GM23338 (cell line): ENCODE measurements at regions not wholly inside any gene's neighbourhood (a gene's known extent, or its start where the extent isn't known, plus 50 kb on each side); places are given as distances from the start of the nearest gene placed in this dataset.

Experiments
- ATAC-seq: fragments of 200-7000 bp; cut with Tn5 transposase; 3 replicates; pipeline ENCODE4 v1.9.1; 2020
- DNase-seq: peaks from one replicate; pipeline ENCODE4 v3.0.0-alpha.2; 2015; ENCODE audit warnings: low spot score
- H2AFZ ChIP-seq: fragments of 200-600 bp; sonication (generic); 2 replicates; pipeline ENCODE4 v1.8.0; 2016; ENCODE audit warnings: antibody characterized with exemption, mild to moderate bottlenecking, moderate library complexity
- H3F3A ChIP-seq: fragments of 200-600 bp; sonication (generic); replicated peaks from 2 replicates; pipeline ENCODE4 v1.8.0; 2017; ENCODE audit warnings: antibody characterized with exemption, mixed run types, low read depth
- H3K27ac ChIP-seq: fragments of 200-600 bp; sonication (generic); 2 replicates; pipeline ENCODE4 v1.6.1; 2016; ENCODE audit warnings: low read depth
- H3K27me3 ChIP-seq: fragments of 200-600 bp; sonication (generic); 2 replicates; pipeline ENCODE4 v1.8.0; 2016; ENCODE audit warnings: mild to moderate bottlenecking, mixed run types, moderate library complexity; ENCODE audit not compliant: insufficient read depth
- H3K36me3 ChIP-seq: fragments of 200-600 bp; sonication (generic); 2 replicates; pipeline ENCODE4 v1.8.0; 2016; ENCODE audit warnings: mild to moderate bottlenecking; ENCODE audit not compliant: insufficient read depth
- H3K4me1 ChIP-seq: fragments of 200-600 bp; sonication (generic); 2 replicates; pipeline ENCODE4 v1.8.0; 2016; ENCODE audit warnings: mild to moderate bottlenecking, moderate library complexity; ENCODE audit not compliant: insufficient read depth
- H3K4me2 ChIP-seq: fragments of 200-600 bp; sonication (generic); 2 replicates; pipeline ENCODE4 v1.7.1; 2017; ENCODE audit warnings: mixed run types
- H3K4me3 ChIP-seq: fragments of 200-600 bp; sonication (generic); 2 replicates; pipeline ENCODE4 v1.6.1; 2016; ENCODE audit warnings: mixed run types
- H3K79me2 ChIP-seq: fragments of 200-600 bp; sonication (generic); replicated peaks from 2 replicates; pipeline ENCODE4 v1.8.0; 2017; ENCODE audit warnings: mild to moderate bottlenecking; ENCODE audit not compliant: insufficient read depth
- H3K9me2 ChIP-seq: fragments of 200-600 bp; sonication (generic); 2 replicates; pipeline ENCODE4 v1.8.0; 2017; ENCODE audit not compliant: insufficient read depth
- H4K20me1 ChIP-seq: fragments of 200-600 bp; sonication (generic); replicated peaks from 2 replicates; pipeline ENCODE4 v1.8.0; 2017; ENCODE audit warnings: mild to moderate bottlenecking; ENCODE audit not compliant: insufficient read depth
- H3K27ac Mint-ChIP-seq: 2 replicates; pipeline ENCODE4 v1.8.0; 2020; ENCODE audit warnings: inconsistent platforms, mild to moderate bottlenecking, moderate library complexity, mixed read lengths
- H3K27me3 Mint-ChIP-seq: 3 replicates; pipeline ENCODE4 v1.8.0; 2022; ENCODE audit warnings: low read depth, mild to moderate bottlenecking, moderate library complexity, mixed read lengths, inconsistent platforms; ENCODE audit not compliant: insufficient read depth, poor library complexity
- H3K36me3 Mint-ChIP-seq: 3 replicates; pipeline ENCODE4 v1.8.0; 2021; ENCODE audit warnings: low read depth, mild to moderate bottlenecking, inconsistent platforms, moderate library complexity, mixed read lengths
- H3K4me1 Mint-ChIP-seq: 3 replicates; pipeline ENCODE4 v1.8.0; 2020; ENCODE audit warnings: mild to moderate bottlenecking, inconsistent platforms, mixed read lengths
- H3K4me3 Mint-ChIP-seq: 3 replicates; pipeline ENCODE4 v1.8.0; 2021; ENCODE audit warnings: moderate library complexity, mild to moderate bottlenecking, inconsistent platforms, mixed read lengths
- H3K9me3 Mint-ChIP-seq: 3 replicates; pipeline ENCODE4 v1.8.0; 2020; ENCODE audit warnings: moderate library complexity, mild to moderate bottlenecking, inconsistent platforms, mixed read lengths
- CREB1 ChIP-seq: fragments of 250-450 bp; sonication (Bioruptor Pico); IDR thresholded peaks from 2 replicates; pipeline ENCODE4 v1.5.0; 2020; ENCODE audit warnings: low read depth, mild to moderate bottlenecking, moderate library complexity
- CTCF ChIP-seq, 2 experiments: fragments of 200-600 bp in 1 of 2; sonication (generic) in 1 of 2; conservative IDR thresholded peaks; 2 replicates each; pipeline versions ENCODE4 v1.5.1 to v1.6.1; 2016 to 2017; ENCODE audit warnings: antibody characterized with exemption in 2 of 2, low read depth in 2 of 2, mild to moderate bottlenecking in 2 of 2, moderate library complexity in 1 of 2
- EZH2 ChIP-seq: fragments of 200-600 bp; sonication (generic); IDR thresholded peaks from one replicate; pipeline ENCODE4 v1.8.0; 2017; ENCODE audit warnings: antibody characterized with exemption, mild to moderate bottlenecking, low read depth; ENCODE audit not compliant: unreplicated experiment
- EZH2phosphoT487 ChIP-seq: fragments of 200-600 bp; sonication (generic); IDR thresholded peaks from one replicate; pipeline ENCODE4 v1.8.1; 2018; ENCODE audit warnings: antibody characterized with exemption; ENCODE audit not compliant: unreplicated experiment
- JUNB ChIP-seq: IDR thresholded peaks from one replicate; pipeline ENCODE4 v1.6.1; 2016; ENCODE audit warnings: antibody characterized with exemption; ENCODE audit not compliant: unreplicated experiment
- NANOG ChIP-seq: IDR thresholded peaks from 2 replicates; pipeline ENCODE4 v1.6.1; 2016; ENCODE audit warnings: antibody characterized with exemption, borderline replicate concordance
- STAT1 ChIP-seq: IDR thresholded peaks from one replicate; pipeline ENCODE4 v1.6.1; 2016; ENCODE audit warnings: antibody characterized with exemption; ENCODE audit not compliant: unreplicated experiment
- ZNF114 ChIP-seq: fragments of 250-450 bp; sonication (Bioruptor Pico); IDR thresholded peaks from 2 replicates; pipeline ENCODE4 v1.5.0; 2020; ENCODE audit warnings: mild to moderate bottlenecking, moderate library complexity
- ZNF331 ChIP-seq: fragments of 250-450 bp; sonication (Bioruptor Pico); IDR thresholded peaks from 2 replicates; pipeline ENCODE4 v1.5.0; 2020; ENCODE audit warnings: low read depth, mild to moderate bottlenecking, moderate library complexity
- TF ChIP-seq, protein P1 (sequence below): IDR thresholded peaks from one replicate; pipeline ENCODE4 v1.6.1; 2018; ENCODE audit warnings: antibody characterized with exemption; ENCODE audit not compliant: unreplicated experiment
- TF ChIP-seq, protein P2 (sequence below): fragments of 250-450 bp; sonication (Bioruptor Pico); IDR thresholded peaks from 2 replicates; pipeline ENCODE4 v1.5.0; 2020; ENCODE audit warnings: mild to moderate bottlenecking, moderate library complexity

- Histone ChIP-seq H3K4me1 (no peaks in the 10 kb centered on the region), H3K4me3 (no peak overlapping the region), H3K9me2 (no peaks in the 10 kb centered on the region), H3K36me3 (no peaks in the 10 kb centered on the region), H3K27ac (no peak overlapping the region), H3K4me2 (no peak overlapping the region), H4K20me1 (no peaks in the 10 kb centered on the region), H3K27me3 (no peaks in the 10 kb centered on the region), H3K79me2 (no peaks in the 10 kb centered on the region), H2AFZ (no peak overlapping the region), H3F3A (no peaks in the 10 kb centered on the region)
- H3K36me3 Mint-ChIP-seq, result no peaks in the 10 kb centered on the region
- no peak overlapping the region for H3K4me3 Mint-ChIP-seq
- no peaks in the 10 kb centered on the region for H3K4me1 Mint-ChIP-seq
- TF ChIP-seq EZH2phosphoT487, result no peak
- no peak for TF ChIP-seq CTCF (conservative IDR thresholded peaks at IDR 0.05; ENCODE audit: low read depth in 2 of 2)
- no peak for TF ChIP-seq ZNF114 (CRISPR knock-in tag)
- no peak for TF ChIP-seq ZNF331 (CRISPR knock-in tag)
- TF ChIP-seq CREB1, result no peak
- no peak for TF ChIP-seq JUNB
- no peak for TF ChIP-seq STAT1
- TF ChIP-seq EZH2, result no peak
- TF ChIP-seq, protein P1, sequence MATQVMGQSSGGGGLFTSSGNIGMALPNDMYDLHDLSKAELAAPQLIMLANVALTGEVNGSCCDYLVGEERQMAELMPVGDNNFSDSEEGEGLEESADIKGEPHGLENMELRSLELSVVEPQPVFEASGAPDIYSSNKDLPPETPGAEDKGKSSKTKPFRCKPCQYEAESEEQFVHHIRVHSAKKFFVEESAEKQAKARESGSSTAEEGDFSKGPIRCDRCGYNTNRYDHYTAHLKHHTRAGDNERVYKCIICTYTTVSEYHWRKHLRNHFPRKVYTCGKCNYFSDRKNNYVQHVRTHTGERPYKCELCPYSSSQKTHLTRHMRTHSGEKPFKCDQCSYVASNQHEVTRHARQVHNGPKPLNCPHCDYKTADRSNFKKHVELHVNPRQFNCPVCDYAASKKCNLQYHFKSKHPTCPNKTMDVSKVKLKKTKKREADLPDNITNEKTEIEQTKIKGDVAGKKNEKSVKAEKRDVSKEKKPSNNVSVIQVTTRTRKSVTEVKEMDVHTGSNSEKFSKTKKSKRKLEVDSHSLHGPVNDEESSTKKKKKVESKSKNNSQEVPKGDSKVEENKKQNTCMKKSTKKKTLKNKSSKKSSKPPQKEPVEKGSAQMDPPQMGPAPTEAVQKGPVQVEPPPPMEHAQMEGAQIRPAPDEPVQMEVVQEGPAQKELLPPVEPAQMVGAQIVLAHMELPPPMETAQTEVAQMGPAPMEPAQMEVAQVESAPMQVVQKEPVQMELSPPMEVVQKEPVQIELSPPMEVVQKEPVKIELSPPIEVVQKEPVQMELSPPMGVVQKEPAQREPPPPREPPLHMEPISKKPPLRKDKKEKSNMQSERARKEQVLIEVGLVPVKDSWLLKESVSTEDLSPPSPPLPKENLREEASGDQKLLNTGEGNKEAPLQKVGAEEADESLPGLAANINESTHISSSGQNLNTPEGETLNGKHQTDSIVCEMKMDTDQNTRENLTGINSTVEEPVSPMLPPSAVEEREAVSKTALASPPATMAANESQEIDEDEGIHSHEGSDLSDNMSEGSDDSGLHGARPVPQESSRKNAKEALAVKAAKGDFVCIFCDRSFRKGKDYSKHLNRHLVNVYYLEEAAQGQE, result no peak
- TF ChIP-seq NANOG, result no peak
- no peaks in the 10 kb centered on the region for H3K27me3 Mint-ChIP-seq
- H3K9me3 Mint-ChIP-seq, result no peaks in the 10 kb centered on the region; the same call in 2 of the 3 replicates
- no peak overlapping the region for H3K27ac Mint-ChIP-seq
- no peak for DNase-seq
- no peak for ATAC-seq
Measured at GRCh38 chr21:35703704-35704103, 356.6 kb downstream of the SETD4 start.

GRCh38 chr21:35699361-35699760 lies 361.0 kb downstream of the SETD4 start:
- Histone ChIP-seq H3K4me2 (no peak overlapping the region), H3K27ac (no peak overlapping the region), H3K27me3 (no peaks in the 10 kb centered on the region), H4K20me1 (no peaks in the 10 kb centered on the region), H3K4me1 (no peaks in the 10 kb centered on the region), H3F3A (no peaks in the 10 kb centered on the region), H3K36me3 (no peaks in the 10 kb centered on the region), H3K79me2 (no peaks in the 10 kb centered on the region), H3K9me2 (peaks cover 5% of the 10 kb centered on the region; the same call in 1 of the 2 replicates), H2AFZ (no peak overlapping the region), H3K4me3 (no peak overlapping the region)
- Mint-ChIP-seq H3K9me3 (no peaks in the 10 kb centered on the region; the same call in 2 of the 3 replicates), H3K36me3 (no peaks in the 10 kb centered on the region), H3K4me3 (no peak overlapping the region), H3K27me3 (no peaks in the 10 kb centered on the region), H3K27ac (no peak overlapping the region), H3K4me1 (no peaks in the 10 kb centered on the region)
- DNase-seq (no peak), ATAC-seq (no peak)
- TF ChIP-seq, protein P2, sequence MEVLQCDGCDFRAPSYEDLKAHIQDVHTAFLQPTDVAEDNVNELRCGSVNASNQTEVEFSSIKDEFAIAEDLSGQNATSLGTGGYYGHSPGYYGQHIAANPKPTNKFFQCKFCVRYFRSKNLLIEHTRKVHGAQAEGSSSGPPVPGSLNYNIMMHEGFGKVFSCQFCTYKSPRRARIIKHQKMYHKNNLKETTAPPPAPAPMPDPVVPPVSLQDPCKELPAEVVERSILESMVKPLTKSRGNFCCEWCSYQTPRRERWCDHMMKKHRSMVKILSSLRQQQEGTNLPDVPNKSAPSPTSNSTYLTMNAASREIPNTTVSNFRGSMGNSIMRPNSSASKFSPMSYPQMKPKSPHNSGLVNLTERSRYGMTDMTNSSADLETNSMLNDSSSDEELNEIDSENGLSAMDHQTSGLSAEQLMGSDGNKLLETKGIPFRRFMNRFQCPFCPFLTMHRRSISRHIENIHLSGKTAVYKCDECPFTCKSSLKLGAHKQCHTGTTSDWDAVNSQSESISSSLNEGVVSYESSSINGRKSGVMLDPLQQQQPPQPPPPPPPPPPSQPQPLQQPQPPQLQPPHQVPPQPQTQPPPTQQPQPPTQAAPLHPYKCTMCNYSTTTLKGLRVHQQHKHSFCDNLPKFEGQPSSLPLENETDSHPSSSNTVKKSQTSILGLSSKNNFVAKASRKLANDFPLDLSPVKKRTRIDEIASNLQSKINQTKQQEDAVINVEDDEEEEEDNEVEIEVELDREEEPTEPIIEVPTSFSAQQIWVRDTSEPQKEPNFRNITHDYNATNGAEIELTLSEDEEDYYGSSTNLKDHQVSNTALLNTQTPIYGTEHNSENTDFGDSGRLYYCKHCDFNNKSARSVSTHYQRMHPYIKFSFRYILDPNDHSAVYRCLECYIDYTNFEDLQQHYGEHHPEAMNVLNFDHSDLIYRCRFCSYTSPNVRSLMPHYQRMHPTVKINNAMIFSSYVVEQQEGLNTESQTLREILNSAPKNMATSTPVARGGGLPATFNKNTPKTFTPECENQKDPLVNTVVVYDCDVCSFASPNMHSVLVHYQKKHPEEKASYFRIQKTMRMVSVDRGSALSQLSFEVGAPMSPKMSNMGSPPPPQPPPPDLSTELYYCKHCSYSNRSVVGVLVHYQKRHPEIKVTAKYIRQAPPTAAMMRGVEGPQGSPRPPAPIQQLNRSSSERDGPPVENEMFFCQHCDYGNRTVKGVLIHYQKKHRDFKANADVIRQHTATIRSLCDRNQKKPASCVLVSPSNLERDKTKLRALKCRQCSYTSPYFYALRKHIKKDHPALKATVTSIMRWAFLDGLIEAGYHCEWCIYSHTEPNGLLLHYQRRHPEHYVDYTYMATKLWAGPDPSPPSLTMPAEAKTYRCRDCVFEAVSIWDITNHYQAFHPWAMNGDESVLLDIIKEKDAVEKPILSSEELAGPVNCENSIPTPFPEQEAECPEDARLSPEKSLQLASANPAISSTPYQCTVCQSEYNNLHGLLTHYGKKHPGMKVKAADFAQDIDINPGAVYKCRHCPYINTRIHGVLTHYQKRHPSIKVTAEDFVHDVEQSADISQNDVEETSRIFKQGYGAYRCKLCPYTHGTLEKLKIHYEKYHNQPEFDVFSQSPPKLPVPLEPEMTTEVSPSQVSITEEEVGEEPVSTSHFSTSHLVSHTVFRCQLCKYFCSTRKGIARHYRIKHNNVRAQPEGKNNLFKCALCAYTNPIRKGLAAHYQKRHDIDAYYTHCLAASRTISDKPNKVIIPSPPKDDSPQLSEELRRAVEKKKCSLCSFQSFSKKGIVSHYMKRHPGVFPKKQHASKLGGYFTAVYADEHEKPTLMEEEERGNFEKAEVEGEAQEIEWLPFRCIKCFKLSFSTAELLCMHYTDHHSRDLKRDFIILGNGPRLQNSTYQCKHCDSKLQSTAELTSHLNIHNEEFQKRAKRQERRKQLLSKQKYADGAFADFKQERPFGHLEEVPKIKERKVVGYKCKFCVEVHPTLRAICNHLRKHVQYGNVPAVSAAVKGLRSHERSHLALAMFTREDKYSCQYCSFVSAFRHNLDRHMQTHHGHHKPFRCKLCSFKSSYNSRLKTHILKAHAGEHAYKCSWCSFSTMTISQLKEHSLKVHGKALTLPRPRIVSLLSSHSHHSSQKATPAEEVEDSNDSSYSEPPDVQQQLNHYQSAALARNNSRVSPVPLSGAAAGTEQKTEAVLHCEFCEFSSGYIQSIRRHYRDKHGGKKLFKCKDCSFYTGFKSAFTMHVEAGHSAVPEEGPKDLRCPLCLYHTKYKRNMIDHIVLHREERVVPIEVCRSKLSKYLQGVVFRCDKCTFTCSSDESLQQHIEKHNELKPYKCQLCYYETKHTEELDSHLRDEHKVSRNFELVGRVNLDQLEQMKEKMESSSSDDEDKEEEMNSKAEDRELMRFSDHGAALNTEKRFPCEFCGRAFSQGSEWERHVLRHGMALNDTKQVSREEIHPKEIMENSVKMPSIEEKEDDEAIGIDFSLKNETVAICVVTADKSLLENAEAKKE (CRISPR knock-in tag), result no peak
- no peak for TF ChIP-seq EZH2
- TF ChIP-seq STAT1, result no peak
